ENCODE measurements at regions not wholly inside any gene's neighbourhood (a gene's known extent, or its start where the extent isn't known, plus 50 kb on each side); places are given as distances from the start of the nearest gene placed in this dataset.

GRCh38 chr16:87233928-87234327 lies 83.3 kb downstream of the C16orf95 start:
- TF ChIP-seq CTCF (IDR thresholded peaks at IDR 0.05; ENCODE audit: low read depth, low read length, missing input control) (no peak), SP1 (IDR thresholded peaks at IDR 0.05) (no peak), REST (IDR thresholded peaks at IDR 0.05) (no peak), ZBTB33 (IDR thresholded peaks at IDR 0.05) (no peak), TAF1 (conservative IDR thresholded peaks at IDR 0.05) (no peak), RAD21 (IDR thresholded peaks at IDR 0.05) (peak in 1 of 2 donors; percentile 26), ATF3 (IDR thresholded peaks at IDR 0.05) (no peak), MAX (IDR thresholded peaks at IDR 0.05) (no peak), FOXA1 (IDR thresholded peaks at IDR 0.05) (no peak), JUND (IDR thresholded peaks at IDR 0.05) (no peak), YY1 (IDR thresholded peaks at IDR 0.05) (no peak), HNF4G (IDR thresholded peaks at IDR 0.05) (no peak), HNF4A (conservative IDR thresholded peaks at IDR 0.05) (no peak)

Measured in liver (tissue), 3 donors.